ENCODE measurements at regions not wholly inside any gene's neighbourhood (a gene's known extent, or its start where the extent isn't known, plus 50 kb on each side); places are given as distances from the start of the nearest gene placed in this dataset.

- no peak overlapping the region for H3K27ac Mint-ChIP-seq
- Histone ChIP-seq H3K36me3 (no peaks in the 10 kb centered on the region), H3K4me3 (no peak overlapping the region), H4K20me1 (ENCODE audit: low read depth) (no peaks in the 10 kb centered on the region), H3K4me1 (peaks cover 28% of the 10 kb centered on the region), H2AFZ (replicated peaks) (no peak overlapping the region), H3K27me3 (no peaks in the 10 kb centered on the region), H3K27ac (no peak overlapping the region), H3F3A (ENCODE audit: low read depth) (peaks cover 10% of the 10 kb centered on the region), H3K79me2 (ENCODE audit: low read depth) (no peaks in the 10 kb centered on the region), H3K9me3 (ENCODE audit: low read depth) (no peaks in the 10 kb centered on the region), H3K4me2 (no peak overlapping the region), H3K9ac (no peak overlapping the region)
- TF ChIP-seq EZH2 (IDR thresholded peaks at IDR 0.05) (no peak), EZH2phosphoT487 (IDR thresholded peaks at IDR 0.05) (no peak), CTCF (IDR thresholded peaks at IDR 0.05) (no peak)
- no peaks in the 10 kb centered on the region for H3K36me3 Mint-ChIP-seq
- H3K27me3 Mint-ChIP-seq (ENCODE audit: insufficient read depth, low read depth), result peaks cover 3% of the 10 kb centered on the region
- no peak overlapping the region for H3K4me3 Mint-ChIP-seq
- no peaks in the 10 kb centered on the region for H3K9me3 Mint-ChIP-seq
- no peak for DNase-seq (ENCODE audit: low spot score)
- peaks cover 12% of the 10 kb centered on the region for H3K4me1 Mint-ChIP-seq
Observed at GRCh38 chr4:174037049-174037448, 246.4 kb downstream of the FBXO8 start.

GRCh38 chr4:174036576-174036975 lies 246.9 kb downstream of the FBXO8 start:
- H3K36me3 ChIP-seq, result no peaks in the 10 kb centered on the region
- no peaks in the 10 kb centered on the region for H3K9me3 Mint-ChIP-seq
- no peak overlapping the region for H2AFZ ChIP-seq (replicated peaks)
- peaks cover 3% of the 10 kb centered on the region for H3K27me3 Mint-ChIP-seq (ENCODE audit: insufficient read depth, low read depth)
- H3K27me3 ChIP-seq, result peaks cover 2% of the 10 kb centered on the region
- no peak overlapping the region for H3K4me3 Mint-ChIP-seq
- peaks cover 23% of the 10 kb centered on the region for H3K4me1 ChIP-seq
- no peaks in the 10 kb centered on the region for H3K79me2 ChIP-seq (ENCODE audit: low read depth)
- H4K20me1 ChIP-seq (ENCODE audit: low read depth), result no peaks in the 10 kb centered on the region
- H3F3A ChIP-seq (ENCODE audit: low read depth), result peaks cover 6% of the 10 kb centered on the region
- no peaks in the 10 kb centered on the region for H3K9me3 ChIP-seq (ENCODE audit: low read depth)
- no peak overlapping the region for H3K4me2 ChIP-seq
- peaks cover 7% of the 10 kb centered on the region for H3K4me1 Mint-ChIP-seq
- no peaks in the 10 kb centered on the region for H3K36me3 Mint-ChIP-seq
- DNase-seq (ENCODE audit: low spot score), result no peak
- no peak overlapping the region for H3K27ac Mint-ChIP-seq
- H3K27ac ChIP-seq, result no peak overlapping the region
- H3K9ac ChIP-seq, result no peak overlapping the region
- no peak overlapping the region for H3K4me3 ChIP-seq
- no peak for TF ChIP-seq EZH2 (IDR thresholded peaks at IDR 0.05)
- no peak for TF ChIP-seq CTCF (IDR thresholded peaks at IDR 0.05)
- TF ChIP-seq EZH2phosphoT487 (IDR thresholded peaks at IDR 0.05), result no peak

- H3K36me3 Mint-ChIP-seq, result no peaks in the 10 kb centered on the region
- DNase-seq (ENCODE audit: low spot score), result no peak
- Histone ChIP-seq H3K4me2 (no peak overlapping the region), H3K79me2 (ENCODE audit: low read depth) (no peaks in the 10 kb centered on the region), H3K27ac (no peak overlapping the region), H3K36me3 (no peaks in the 10 kb centered on the region), H4K20me1 (ENCODE audit: low read depth) (no peaks in the 10 kb centered on the region), H3K4me3 (no peak overlapping the region), H3K4me1 (peaks cover 19% of the 10 kb centered on the region), H3K9ac (no peak overlapping the region), H3K9me3 (ENCODE audit: low read depth) (no peaks in the 10 kb centered on the region), H3K27me3 (peaks cover 2% of the 10 kb centered on the region), H2AFZ (replicated peaks) (no peak overlapping the region), H3F3A (ENCODE audit: low read depth) (peaks cover 2% of the 10 kb centered on the region)
- no peak overlapping the region for H3K4me3 Mint-ChIP-seq
- no peaks in the 10 kb centered on the region for H3K9me3 Mint-ChIP-seq
- no peak for TF ChIP-seq EZH2phosphoT487 (IDR thresholded peaks at IDR 0.05)
- TF ChIP-seq EZH2 (IDR thresholded peaks at IDR 0.05), result no peak
- TF ChIP-seq CTCF (IDR thresholded peaks at IDR 0.05), result no peak
- H3K27me3 Mint-ChIP-seq (ENCODE audit: insufficient read depth, low read depth), result peaks cover 3% of the 10 kb centered on the region
- H3K27ac Mint-ChIP-seq, result no peak overlapping the region
- peaks cover 5% of the 10 kb centered on the region for H3K4me1 Mint-ChIP-seq
Observed at GRCh38 chr4:174036111-174036510, 247.4 kb downstream of the FBXO8 start.
